GM12872 (cell line): ENCODE measurements at regions not wholly inside any gene's neighbourhood (a gene's known extent, or its start where the extent isn't known, plus 50 kb on each side); places are given as distances from the start of the nearest gene placed in this dataset.

Experiments used
- CTCF ChIP-seq: IDR thresholded peaks from 3 replicates; pipeline ENCODE4 v1.5.1; 2011; ENCODE audit warnings: low read depth, mild to moderate bottlenecking, low read length, moderate library complexity; ENCODE audit not compliant: insufficient read depth

GRCh38 chr18:39841482-39842365 is 2113.3 kb upstream of the PIK3C3 start:
- no peak for TF ChIP-seq CTCF

- TF ChIP-seq CTCF, result no peak
Observed at GRCh38 chr18:39840856-39841481, 2114.1 kb upstream of the PIK3C3 start.

GRCh38 chr18:39840406-39840805 is 2114.6 kb upstream of the PIK3C3 start:
- TF ChIP-seq CTCF, result no peak

GRCh38 chr18:39839782-39840181 is 2115.3 kb upstream of the PIK3C3 start:
- TF ChIP-seq CTCF, result no peak

GRCh38 chr18:39838831-39839230 is 2116.2 kb upstream of the PIK3C3 start:
- TF ChIP-seq CTCF, result no peak

GRCh38 chr18:39835303-39836030 is 2119.6 kb upstream of the PIK3C3 start:
- no peak for TF ChIP-seq CTCF

- no peak for TF ChIP-seq CTCF
Observed at GRCh38 chr18:39834636-39835035, 2120.4 kb upstream of the PIK3C3 start.
